ENCODE measurements at regions not wholly inside any gene's neighbourhood (a gene's known extent, or its start where the extent isn't known, plus 50 kb on each side); places are given as distances from the start of the nearest gene placed in this dataset.

- no peak for DNase-seq
These were observed 66.1 kb downstream of the LEPR start for GRCh38 chr1:65486613-65487012.

- no peak for DNase-seq
These were observed 69.0 kb downstream of the LEPR start for GRCh38 chr1:65489481-65489880.

GRCh38 chr1:65490231-65491009 lies 70.0 kb downstream of the LEPR start:
- DNase-seq, result no peak

- DNase-seq, result no peak
These were observed 71.0 kb downstream of the LEPR start for GRCh38 chr1:65491472-65491871.

- DNase-seq, result no peak
These were observed 73.3 kb downstream of the LEPR start for GRCh38 chr1:65493802-65494201.

- no peak for DNase-seq
These were observed 74.2 kb downstream of the LEPR start for GRCh38 chr1:65494671-65495070.

GRCh38 chr1:65495137-65495536 lies 74.7 kb downstream of the LEPR start:
- DNase-seq, result no peak

- DNase-seq, result no peak
These were observed 76.9 kb downstream of the LEPR start for GRCh38 chr1:65497256-65497830.

GRCh38 chr1:65503427-65503826 lies 83.0 kb downstream of the LEPR start:
- DNase-seq, result no peak

- no peak for DNase-seq
These were observed 83.8 kb downstream of the LEPR start for GRCh38 chr1:65504263-65504662.

GRCh38 chr1:65505547-65506300 lies 85.3 kb downstream of the LEPR start:
- no peak for DNase-seq

GRCh38 chr1:65508051-65508450 lies 87.6 kb downstream of the LEPR start:
- DNase-seq, result no peak

GRCh38 chr1:65509912-65510680 lies 89.6 kb downstream of the LEPR start:
- no peak for DNase-seq

GRCh38 chr1:65510961-65511360 lies 90.5 kb downstream of the LEPR start:
- no peak for DNase-seq

GRCh38 chr1:65512383-65512782 lies 91.9 kb downstream of the LEPR start:
- no peak for DNase-seq

GRCh38 chr1:65512967-65513780 lies 92.7 kb downstream of the LEPR start:
- DNase-seq, result no peak

- no peak for DNase-seq
These were observed 93.6 kb downstream of the LEPR start for GRCh38 chr1:65514041-65514440.

- no peak for DNase-seq
These were observed 104.4 kb downstream of the LEPR start for GRCh38 chr1:65524931-65525265.

GRCh38 chr1:65525266-65526048 lies 105.0 kb downstream of the LEPR start:
- no peak for DNase-seq

GRCh38 chr1:65526049-65526556 lies 105.6 kb downstream of the LEPR start:
- no peak for DNase-seq

GRCh38 chr1:65527190-65527589 lies 106.7 kb downstream of the LEPR start:
- DNase-seq, result no peak
